ENCODE measurements at regions not wholly inside any gene's neighbourhood (a gene's known extent, or its start where the extent isn't known, plus 50 kb on each side); places are given as distances from the start of the nearest gene placed in this dataset.

- no peak for TF ChIP-seq CTCF (IDR thresholded peaks at IDR 0.05; ENCODE audit: insufficient read depth, missing control alignments)
- FAIRE-seq (no peak), DNase-seq (ENCODE audit: insufficient read length, low spot score) (no peak)
Observed at GRCh38 chr3:78035131-78035641, 995.3 kb downstream of the ROBO2 start.

DNA sequence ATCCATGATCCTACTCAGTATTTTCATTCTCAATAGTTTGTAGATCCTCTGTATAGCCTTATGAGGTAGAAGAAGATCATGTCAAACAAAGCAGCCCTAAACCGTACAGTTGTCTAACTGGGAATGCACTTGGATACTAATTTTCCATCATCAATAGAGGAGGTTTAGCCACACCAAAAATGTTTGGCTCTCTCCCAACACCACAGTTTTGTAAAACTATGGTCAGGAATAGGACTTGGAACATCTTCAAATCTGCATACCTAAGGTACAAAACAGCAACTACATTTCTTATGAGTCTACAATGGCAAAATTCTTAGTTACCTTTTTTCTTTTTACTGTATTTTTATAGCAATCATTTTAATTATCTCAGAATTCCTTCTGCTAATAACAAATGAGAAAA is 1001.6 kb downstream of the ROBO2 start:
- TF ChIP-seq CTCF (IDR thresholded peaks at IDR 0.05; ENCODE audit: insufficient read depth, missing control alignments), result no peak
- FAIRE-seq (no peak), DNase-seq (ENCODE audit: insufficient read length, low spot score) (no peak)

- FAIRE-seq (no peak), DNase-seq (ENCODE audit: insufficient read length, low spot score) (no peak)
- TF ChIP-seq CTCF (IDR thresholded peaks at IDR 0.05; ENCODE audit: insufficient read depth, missing control alignments), result no peak
Observed at GRCh38 chr3:78046566-78046965, 1006.7 kb downstream of the ROBO2 start.

DNA sequence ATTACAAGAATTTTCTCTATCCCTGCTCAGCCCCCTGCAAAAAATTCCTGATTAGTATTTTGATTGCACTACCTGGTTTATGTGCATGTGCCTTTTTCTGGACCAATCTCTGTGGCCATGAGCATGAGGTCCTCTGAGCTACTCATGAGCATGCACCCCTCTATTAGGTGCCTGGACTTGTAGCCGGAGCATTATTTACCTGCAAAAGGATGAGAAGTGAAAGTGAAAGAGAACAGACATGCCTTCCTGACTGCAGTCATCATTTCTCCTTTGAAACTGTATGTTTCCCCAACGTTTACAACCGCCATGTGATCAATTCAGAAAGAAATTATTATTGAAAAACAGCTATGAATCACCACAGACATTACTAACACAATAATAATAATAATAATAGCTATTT is 1008.8 kb downstream of the ROBO2 start:
- FAIRE-seq (no peak), DNase-seq (ENCODE audit: insufficient read length, low spot score) (no peak)
- TF ChIP-seq CTCF (IDR thresholded peaks at IDR 0.05; ENCODE audit: insufficient read depth, missing control alignments), result no peak

- no peak for FAIRE-seq
- no peak for DNase-seq (ENCODE audit: insufficient read length, low spot score)
- no peak for TF ChIP-seq CTCF (IDR thresholded peaks at IDR 0.05; ENCODE audit: insufficient read depth, missing control alignments)
Observed at GRCh38 chr3:78049521-78049920, 1009.6 kb downstream of the ROBO2 start.

DNA sequence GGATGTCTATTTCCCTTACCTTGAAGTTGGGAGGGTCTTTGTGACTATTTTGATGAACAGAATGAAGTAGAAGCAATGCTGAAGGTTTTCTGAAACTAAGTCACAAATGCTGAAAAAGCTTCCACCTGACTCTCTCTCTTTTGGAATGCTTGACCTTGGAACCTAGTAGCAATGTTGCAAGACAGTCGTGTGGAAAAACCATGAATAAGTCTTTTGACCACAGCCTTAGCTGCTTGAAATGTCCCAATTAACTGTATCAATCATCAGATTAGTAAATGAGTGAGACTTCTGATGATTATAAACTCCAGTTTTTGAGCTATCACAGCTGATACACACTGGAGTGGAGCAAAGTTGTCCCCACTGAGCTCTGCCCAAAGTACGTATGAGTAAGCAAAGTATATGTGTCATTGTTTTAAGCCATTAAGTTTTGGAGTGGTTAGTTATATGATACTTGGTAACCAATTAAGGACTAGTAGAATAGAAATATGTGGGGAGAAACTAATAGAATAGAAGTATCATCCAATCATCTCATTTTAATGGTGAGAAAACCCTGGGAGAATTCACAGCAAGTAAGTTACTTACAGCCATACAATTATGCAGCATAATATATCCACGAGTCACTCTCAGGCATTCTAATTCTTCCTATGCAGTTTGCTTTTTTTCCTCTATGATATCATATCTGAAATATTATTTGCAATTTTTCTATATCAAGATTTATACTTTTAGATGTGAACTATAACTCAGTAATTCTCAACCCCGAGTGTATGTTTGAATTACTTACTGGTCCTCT is 1010.6 kb downstream of the ROBO2 start:
- DNase-seq (ENCODE audit: insufficient read length, low spot score), result no peak
- no peak for TF ChIP-seq CTCF (IDR thresholded peaks at IDR 0.05; ENCODE audit: insufficient read depth, missing control alignments)
- FAIRE-seq, result no peak

DNA sequence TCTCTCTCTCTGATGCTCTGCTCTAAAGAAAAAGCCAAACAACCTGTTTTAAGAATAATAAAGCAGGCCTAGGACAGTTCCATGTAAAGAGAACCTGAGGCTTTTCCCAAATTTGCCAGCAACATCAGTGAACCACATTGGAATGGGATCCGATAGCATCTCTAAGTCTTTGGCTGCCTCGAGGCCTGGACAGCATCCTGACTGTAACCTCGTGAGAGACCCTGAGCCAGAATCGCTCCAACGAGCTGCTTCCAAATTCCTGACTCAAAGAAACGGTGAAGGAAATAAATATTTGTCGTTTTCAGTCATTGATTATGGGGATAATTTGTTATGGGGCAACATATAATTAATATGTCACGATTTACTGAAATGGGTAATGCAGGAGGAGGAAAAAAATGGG is 1012.8 kb downstream of the ROBO2 start:
- FAIRE-seq (no peak), DNase-seq (ENCODE audit: insufficient read length, low spot score) (no peak)
- no peak for TF ChIP-seq CTCF (IDR thresholded peaks at IDR 0.05; ENCODE audit: insufficient read depth, missing control alignments)

Measured in D721Med (cell line).